Hepatocyte (in vitro differentiated cells): ENCODE measurements at regions not wholly inside any gene's neighbourhood (a gene's known extent, or its start where the extent isn't known, plus 50 kb on each side); places are given as distances from the start of the nearest gene placed in this dataset.

Experiments used
- EZH2 ChIP-seq: fragments of 200-600 bp; sonication (generic); IDR thresholded peaks from 2 replicates; pipeline ENCODE4 v1.6.1; 2016; ENCODE audit warnings: antibody characterized with exemption, mild to moderate bottlenecking, borderline replicate concordance
- EZH2phosphoT487 ChIP-seq: fragments of 200-600 bp; sonication (generic); IDR thresholded peaks from one replicate; pipeline ENCODE4 v1.6.1; 2018; ENCODE audit warnings: antibody characterized with exemption, mild to moderate bottlenecking, low read depth, moderate library complexity; ENCODE audit not compliant: unreplicated experiment, severe bottlenecking
- TF ChIP-seq, protein P1 (sequence below): fragments of 200-600 bp; sonication (generic); IDR thresholded peaks from 2 replicates; pipeline ENCODE4 v1.5.1; 2016; ENCODE audit warnings: antibody characterized with exemption, mild to moderate bottlenecking; ENCODE audit not compliant: poor library complexity

- TF ChIP-seq, protein P1, sequence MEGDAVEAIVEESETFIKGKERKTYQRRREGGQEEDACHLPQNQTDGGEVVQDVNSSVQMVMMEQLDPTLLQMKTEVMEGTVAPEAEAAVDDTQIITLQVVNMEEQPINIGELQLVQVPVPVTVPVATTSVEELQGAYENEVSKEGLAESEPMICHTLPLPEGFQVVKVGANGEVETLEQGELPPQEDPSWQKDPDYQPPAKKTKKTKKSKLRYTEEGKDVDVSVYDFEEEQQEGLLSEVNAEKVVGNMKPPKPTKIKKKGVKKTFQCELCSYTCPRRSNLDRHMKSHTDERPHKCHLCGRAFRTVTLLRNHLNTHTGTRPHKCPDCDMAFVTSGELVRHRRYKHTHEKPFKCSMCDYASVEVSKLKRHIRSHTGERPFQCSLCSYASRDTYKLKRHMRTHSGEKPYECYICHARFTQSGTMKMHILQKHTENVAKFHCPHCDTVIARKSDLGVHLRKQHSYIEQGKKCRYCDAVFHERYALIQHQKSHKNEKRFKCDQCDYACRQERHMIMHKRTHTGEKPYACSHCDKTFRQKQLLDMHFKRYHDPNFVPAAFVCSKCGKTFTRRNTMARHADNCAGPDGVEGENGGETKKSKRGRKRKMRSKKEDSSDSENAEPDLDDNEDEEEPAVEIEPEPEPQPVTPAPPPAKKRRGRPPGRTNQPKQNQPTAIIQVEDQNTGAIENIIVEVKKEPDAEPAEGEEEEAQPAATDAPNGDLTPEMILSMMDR = no peak
- TF ChIP-seq EZH2phosphoT487 (no peak), EZH2 (no peak)
These were observed 1491.2 kb downstream of the BRD1 start for GRCh38 chr22:48336339-48337060.
